A673 (cell line): ENCODE measurements at regions not wholly inside any gene's neighbourhood (a gene's known extent, or its start where the extent isn't known, plus 50 kb on each side); places are given as distances from the start of the nearest gene placed in this dataset.

Source experiments
- BruUV-seq: library from RNA; stranded (reverse); fragments of 400-500 nt; replicated peaks from 2 replicates; lab custom pipeline; 2021; lab: Mats Ljungman, UMichigan
- CTCF ChIA-PET: fragments of 300-600 bp; sonication (Branson Sonifier 250); formaldehyde crosslinking; loops from one replicate; lab custom pipeline; 2022; ENCODE audit warnings: antibody characterized with exemption; lab: Charles Lee
- POLR2A ChIA-PET: fragments of 300-600 bp; sonication (Branson Sonifier 250); formaldehyde crosslinking; loops from one replicate; lab custom pipeline; 2022; ENCODE audit warnings: antibody characterized with exemption; ENCODE audit not compliant: low non-redundant PET; lab: Charles Lee
- DNase-seq: peaks from one replicate; pipeline ENCODE4 v3.0.0-alpha.2; 2015; ENCODE audit warnings: low spot score
- H3K27ac ChIP-seq: fragments of 200-600 bp; sonication (generic); 2 replicates; pipeline ENCODE4 v1.5.1; 2016; ENCODE audit warnings: mixed run types, low read depth, mild to moderate bottlenecking, mixed read lengths, antibody characterized with exemption, low read length; ENCODE audit not compliant: poor library complexity, severe bottlenecking
- H3K27me3 ChIP-seq: fragments of 200-600 bp; sonication (generic); replicated peaks from 2 replicates; pipeline ENCODE4 v1.6.1; 2017; ENCODE audit warnings: mixed run types, low read depth, mild to moderate bottlenecking, mixed read lengths, antibody characterized with exemption, low read length; ENCODE audit not compliant: insufficient read depth, poor library complexity
- H3K36me3 ChIP-seq: fragments of 200-600 bp; sonication (generic); 2 replicates; pipeline ENCODE4 v1.6.1; 2016; ENCODE audit warnings: mixed run types, mild to moderate bottlenecking, mixed read lengths, antibody characterized with exemption, low read length; ENCODE audit not compliant: insufficient read depth, poor library complexity, severe bottlenecking
- H3K4me1 ChIP-seq: fragments of 200-600 bp; sonication (generic); 2 replicates; pipeline ENCODE4 v1.6.1; 2017; ENCODE audit warnings: mixed run types, mild to moderate bottlenecking, mixed read lengths, antibody characterized with exemption, low read length; ENCODE audit not compliant: insufficient read depth, poor library complexity, severe bottlenecking
- H3K4me3 ChIP-seq: fragments of 200-600 bp; sonication (generic); 2 replicates; pipeline ENCODE4 v1.5.1; 2016; ENCODE audit warnings: low read depth, mixed run types, mild to moderate bottlenecking, mixed read lengths, low read length; ENCODE audit not compliant: poor library complexity, severe bottlenecking
- H3K9me3 ChIP-seq: fragments of 200-600 bp; sonication (generic); 2 replicates; pipeline ENCODE4 v1.6.1; 2016; ENCODE audit warnings: mixed run types, low read depth, mild to moderate bottlenecking, mixed read lengths, antibody characterized with exemption, low read length; ENCODE audit not compliant: poor library complexity, severe bottlenecking
- CTCF ChIP-seq: fragments of 300-800, 200-600 bp; sonication (generic); conservative IDR thresholded peaks from 2 replicates; pipeline ENCODE4 v1.5.1; 2017; ENCODE audit warnings: low read depth, mild to moderate bottlenecking, antibody characterized with exemption, low read length, moderate library complexity, mixed read lengths
- EZH2 ChIP-seq: fragments of 200-600 bp; sonication (generic); IDR thresholded peaks from 2 replicates; pipeline ENCODE4 v1.6.1; 2017; ENCODE audit warnings: borderline replicate concordance, low read depth, mild to moderate bottlenecking, mixed read lengths, antibody characterized with exemption, low read length; ENCODE audit not compliant: poor library complexity, severe bottlenecking
- intact Hi-C: fragments of 100-400 bp; cut with micrococcal nuclease; formaldehyde crosslinking; loops from one replicate; pipeline ENCODE4 v1.10.0; 2022; ENCODE audit not compliant: unreplicated experiment

DNA sequence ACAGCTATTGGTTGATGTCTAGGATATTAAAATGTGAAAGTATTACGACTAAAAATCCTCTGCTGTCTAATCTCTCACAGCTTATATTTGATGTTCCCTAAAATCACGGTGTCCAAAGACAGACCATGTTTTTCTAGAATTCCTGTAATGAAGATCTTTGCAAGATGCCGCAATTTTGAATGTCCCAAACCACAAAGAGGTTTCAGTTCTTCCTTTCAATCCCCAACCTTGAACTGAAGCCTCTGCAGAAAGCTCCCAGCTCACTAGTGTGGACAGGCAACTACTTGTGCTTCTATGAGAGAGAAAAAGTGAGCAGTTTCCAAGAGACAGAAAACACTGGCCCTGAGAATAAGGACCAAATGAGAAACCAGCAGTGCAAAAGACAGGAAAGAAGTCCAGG lies 370.1 kb downstream of the FOXA2 start:
- TF ChIP-seq EZH2 (peak; percentile 50), CTCF (no peak)
- ChIA-PET POLR2A (no interaction called here), CTCF (no interaction called here)
- Histone ChIP-seq H3K4me1 (no peaks in the 10 kb centered on the region), H3K27me3 (peaks cover 61% of the 10 kb centered on the region), H3K27ac (no peak overlapping the region), H3K36me3 (no peaks in the 10 kb centered on the region), H3K9me3 (no peaks in the 10 kb centered on the region), H3K4me3 (no peak overlapping the region)
- no peak for DNase-seq
- no TSS peak for BruUV-seq
- intact Hi-C loops, result no loop called here

GRCh38 chr20:22213271-22213670 lies 371.1 kb downstream of the FOXA2 start:
- TF ChIP-seq EZH2, result no peak
- no peak for TF ChIP-seq CTCF
- no peaks in the 10 kb centered on the region for H3K9me3 ChIP-seq
- no peak overlapping the region for H3K4me3 ChIP-seq
- BruUV-seq, result no TSS peak
- H3K36me3 ChIP-seq, result no peaks in the 10 kb centered on the region
- ChIA-PET CTCF (no interaction called here), POLR2A (no interaction called here)
- H3K4me1 ChIP-seq, result no peaks in the 10 kb centered on the region
- DNase-seq, result no peak
- intact Hi-C loops, result no loop called here
- no peak overlapping the region for H3K27ac ChIP-seq
- peaks cover 50% of the 10 kb centered on the region for H3K27me3 ChIP-seq

- H3K27ac ChIP-seq, result no peak overlapping the region
- BruUV-seq, result no TSS peak
- DNase-seq, result no peak
- CTCF ChIA-PET, result no interaction called here
- no peak for TF ChIP-seq EZH2
- TF ChIP-seq CTCF, result no peak
- H3K9me3 ChIP-seq, result no peaks in the 10 kb centered on the region
- no peaks in the 10 kb centered on the region for H3K4me1 ChIP-seq
- POLR2A ChIA-PET, result no interaction called here
- no peaks in the 10 kb centered on the region for H3K36me3 ChIP-seq
- peaks cover 3% of the 10 kb centered on the region for H3K27me3 ChIP-seq
- intact Hi-C loops, result no loop called here
- no peak overlapping the region for H3K4me3 ChIP-seq
These were observed 377.1 kb downstream of the FOXA2 start for GRCh38 chr20:22207280-22207679.
